HepG2 (cell line): ENCODE measurements at regions not wholly inside any gene's neighbourhood (a gene's known extent, or its start where the extent isn't known, plus 50 kb on each side); places are given as distances from the start of the nearest gene placed in this dataset.

ENCODE experiments used
- EP300 ChIP-seq, 3 experiments: sonication (generic) in 1 of 3; formaldehyde crosslinking in 1 of 3; IDR thresholded peaks; 2 replicates each; pipeline versions ENCODE4 v1.5.1 to v1.6.1; 2011 to 2020; ENCODE audit warnings: low read depth in 2 of 3, low read length in 2 of 3, borderline replicate concordance in 1 of 3, improper control_type of control experiment in 1 of 3, mild to moderate bottlenecking in 1 of 3, missing genetic modification reagents in 1 of 3, moderate library complexity in 1 of 3
- HMGXB4 ChIP-seq, 2 experiments: sonication (generic) in 1 of 2; formaldehyde crosslinking in 1 of 2; IDR thresholded peaks; 2 replicates each; pipeline versions ENCODE4 v1.4.0 to v1.6.1; 2018 to 2020; ENCODE audit warnings: missing genetic modification reagents in 2 of 2, borderline replicate concordance in 1 of 2, low read depth in 1 of 2, mild to moderate bottlenecking in 1 of 2, missing biosample characterization in 1 of 2
- MNT ChIP-seq: fragments of 450-650 bp; IDR thresholded peaks from 2 replicates; pipeline ENCODE4 v1.6.1; 2016
- MZF1 ChIP-seq: sonication (generic); formaldehyde crosslinking; IDR thresholded peaks from 2 replicates; pipeline ENCODE4 v1.8.1; 2023; ENCODE audit warnings: mild to moderate bottlenecking, missing genetic modification reagents, borderline replicate concordance
- SETDB1 ChIP-seq: sonication (generic); formaldehyde crosslinking; IDR thresholded peaks from 2 replicates; pipeline ENCODE4 v1.5.1; 2020; ENCODE audit warnings: missing genetic modification reagents, mild to moderate bottlenecking, borderline replicate concordance
- TEF ChIP-seq: sonication (generic); formaldehyde crosslinking; IDR thresholded peaks from 2 replicates; pipeline ENCODE4 v1.5.0; 2020; ENCODE audit warnings: missing genetic modification reagents
- ZBTB7A ChIP-seq: sonication (generic); formaldehyde crosslinking; IDR thresholded peaks from 2 replicates; pipeline ENCODE4 v1.8.0; 2022; ENCODE audit warnings: mild to moderate bottlenecking, missing genetic modification reagents
- ZNF24 ChIP-seq: fragments of 450-650 bp; IDR thresholded peaks from 2 replicates; pipeline ENCODE4 v1.6.1; 2017; ENCODE audit warnings: antibody characterized with exemption, mild to moderate bottlenecking
- ZNF30 ChIP-seq: sonication (generic); formaldehyde crosslinking; IDR thresholded peaks from 2 replicates; pipeline ENCODE4 v1.5.0; 2020; ENCODE audit warnings: mild to moderate bottlenecking, missing genetic modification reagents
- ZSCAN29 ChIP-seq: sonication (generic); formaldehyde crosslinking; conservative IDR thresholded peaks from 2 replicates; pipeline ENCODE4 v1.4.0; 2020; ENCODE audit warnings: mild to moderate bottlenecking, missing genetic modification reagents

GRCh38 chr20:53865901-53866793 is 204.2 kb downstream of the BCAS1 start:
- TF ChIP-seq HMGXB4 (CRISPR knock-in tag; IDR thresholded peaks at IDR 0.05; ENCODE audit: borderline replicate concordance in 1 of 2, low read depth in 1 of 2), result 0 out of 4 replicates have a peak, but pooled peaks of 1 of the 2 experiments have one; percentile 19
- no peak for TF ChIP-seq MNT
- no peak for TF ChIP-seq MZF1 (CRISPR knock-in tag)
- no peak for TF ChIP-seq ZNF24
- no peak for TF ChIP-seq EP300 (IDR thresholded peaks at IDR 0.05; ENCODE audit: low read depth in 2 of 2, low read length in 2 of 2)
- TF ChIP-seq EP300 (CRISPR knock-in tag; IDR thresholded peaks at IDR 0.05; ENCODE audit: borderline replicate concordance), result no peak
- no peak for TF ChIP-seq ZBTB7A (CRISPR knock-in tag)
- TF ChIP-seq ZSCAN29 (CRISPR knock-in tag), result no peak
- no peak for TF ChIP-seq TEF (CRISPR knock-in tag)
- TF ChIP-seq SETDB1, result no peak
- TF ChIP-seq ZNF30 (CRISPR knock-in tag), result no peak
